Endothelial cell of umbilical vein (primary cell): ENCODE measurements at regions not wholly inside any gene's neighbourhood (a gene's known extent, or its start where the extent isn't known, plus 50 kb on each side); places are given as distances from the start of the nearest gene placed in this dataset.

ENCODE experiments used
- BruUV-seq: library from RNA; stranded (reverse); fragments of 400-500 nt; replicated peaks from 2 replicates; lab custom pipeline; 2021; lab: Mats Ljungman, UMichigan
- CTCF ChIA-PET: fragments of 300-600, 350-600 bp; sonication (Branson Sonifier 250); formaldehyde crosslinking; loops from one replicate; lab custom pipeline; 2021; ENCODE audit warnings: antibody characterized with exemption, inconsistent platforms; lab: Charles Lee
- POLR2A ChIA-PET: fragments of 300-600, 350-600 bp; sonication (Branson Sonifier 250); formaldehyde crosslinking; loops from one replicate; lab custom pipeline; 2021; ENCODE audit warnings: antibody characterized with exemption, inconsistent platforms; lab: Charles Lee
- DNase-seq: peaks from one replicate; pipeline ENCODE4 v3.0.0-alpha.2; 2011; ENCODE audit warnings: low read depth, low spot score
- FAIRE-seq: peaks from 2 replicates; lab custom pipeline; 2011; peaks lifted over from hg19 to GRCh38; lab: Jason Lieb, UNC
- H2AFZ ChIP-seq: 2 replicates; pipeline ENCODE4 v1.6.0; 2012; ENCODE audit warnings: low read depth, low read length, control low read depth, inconsistent platforms
- H3K27ac ChIP-seq: 2 replicates; pipeline ENCODE4 v1.5.1; 2011; ENCODE audit warnings: low read depth, mild to moderate bottlenecking, control low read depth, low read length, moderate library complexity; ENCODE audit not compliant: insufficient read depth
- H3K27me3 ChIP-seq, 2 experiments: 2 replicates each; pipeline versions ENCODE4 v1.6.0 to v1.6.1; 2011; ENCODE audit warnings: low read length in 2 of 2, mixed read lengths in 1 of 2; ENCODE audit not compliant: control insufficient read depth in 2 of 2, insufficient read depth in 2 of 2
- H3K36me3 ChIP-seq, 2 experiments: 2 replicates in 1 of 2; 3 replicates in 1 of 2; pipeline ENCODE4 v1.5.1; 2011; ENCODE audit warnings: low read length in 2 of 2, mild to moderate bottlenecking in 1 of 2, moderate library complexity in 1 of 2; ENCODE audit not compliant: control insufficient read depth in 2 of 2, insufficient read depth in 2 of 2; ENCODE audit errors: extremely low read depth in 1 of 2
- H3K4me1 ChIP-seq: 3 replicates; pipeline ENCODE4 v1.5.1; 2011; ENCODE audit warnings: mild to moderate bottlenecking, low read length; ENCODE audit not compliant: control insufficient read depth, insufficient read depth; ENCODE audit errors: extremely low read depth
- H3K4me2 ChIP-seq: 2 replicates; pipeline ENCODE4 v1.6.1; 2011; ENCODE audit warnings: low read length, control low read depth, mixed read lengths; ENCODE audit not compliant: insufficient read depth
- H3K4me3 ChIP-seq, 3 experiments: fragments of 200-600 bp in 1 of 3; sonication (generic), shearing (Covaris generic) in 1 of 3; replicated peaks in 1 of 3; 2 replicates each; pipeline ENCODE4 v1.5.1; 2011 to 2016; ENCODE audit warnings: control low read depth in 3 of 3, low read length in 3 of 3, mild to moderate bottlenecking in 2 of 3, inconsistent platforms in 1 of 3, low read depth in 1 of 3, moderate library complexity in 1 of 3; ENCODE audit not compliant: insufficient read depth in 1 of 3
- H3K79me2 ChIP-seq: 2 replicates; pipeline ENCODE4 v1.6.0; 2012; ENCODE audit warnings: low read length, inconsistent platforms; ENCODE audit not compliant: control insufficient read depth, insufficient read depth
- H3K9ac ChIP-seq: replicated peaks from 2 replicates; pipeline ENCODE3; 2011; ENCODE audit warnings: low read length, control low read depth; ENCODE audit not compliant: insufficient read depth; ENCODE audit errors: extremely low read depth
- H3K9me1 ChIP-seq: replicated peaks from 3 replicates; pipeline ENCODE4 v1.6.0; 2011; ENCODE audit warnings: mild to moderate bottlenecking, low read length; ENCODE audit not compliant: control insufficient read depth, insufficient read depth; ENCODE audit errors: extremely low read depth
- H3K9me3 ChIP-seq: replicated peaks from 2 replicates; pipeline ENCODE4 v1.5.1; 2012; ENCODE audit warnings: low read length, inconsistent platforms; ENCODE audit not compliant: control insufficient read depth, insufficient read depth
- H4K20me1 ChIP-seq: replicated peaks from 2 replicates; pipeline ENCODE3; 2011; ENCODE audit warnings: mild to moderate bottlenecking, low read length; ENCODE audit not compliant: control insufficient read depth, insufficient read depth; ENCODE audit errors: extremely low read depth
- EZH2 ChIP-seq: IDR thresholded peaks from 2 replicates; pipeline ENCODE4 v1.6.1; 2012; ENCODE audit warnings: borderline replicate concordance, low read depth, mild to moderate bottlenecking, moderate library complexity, low read length, inconsistent platforms; ENCODE audit not compliant: severe bottlenecking
- FOS ChIP-seq: IDR thresholded peaks from 2 replicates; pipeline ENCODE4 v1.6.1; 2011; ENCODE audit warnings: mild to moderate bottlenecking, low read length, moderate library complexity, borderline replicate concordance; ENCODE audit not compliant: insufficient read depth
- GATA2 ChIP-seq: IDR thresholded peaks from 2 replicates; pipeline ENCODE4 v1.7.0; 2011; ENCODE audit warnings: low read depth, mild to moderate bottlenecking, moderate library complexity, mixed read lengths, low read length; ENCODE audit not compliant: insufficient read length, insufficient read depth
- JUN ChIP-seq: IDR thresholded peaks from 2 replicates; pipeline ENCODE4 v1.6.1; 2011; ENCODE audit warnings: borderline replicate concordance, low read depth; ENCODE audit not compliant: insufficient read length, insufficient read depth
- MYC ChIP-seq: IDR thresholded peaks from one replicate; pipeline ENCODE4 v1.6.1; 2011; ENCODE audit warnings: mild to moderate bottlenecking, low read depth, low read length
- POLR2A ChIP-seq: IDR thresholded peaks from 2 replicates; pipeline ENCODE4 v1.6.1; 2012; ENCODE audit warnings: low read depth, mild to moderate bottlenecking, control low read depth, low read length
- POLR2AphosphoS5 ChIP-seq: IDR thresholded peaks from 2 replicates; pipeline ENCODE4 v1.6.1; 2012; ENCODE audit warnings: low read depth, mild to moderate bottlenecking, control low read depth, low read length, moderate library complexity; ENCODE audit not compliant: insufficient read depth
- dilution Hi-C: fragments of 300-500 bp; cut with MboI; formaldehyde crosslinking; loops from one replicate; pipeline ENCODE4 v1.15.0; 2019; ENCODE audit warnings: low sequenced_read_pairs; ENCODE audit not compliant: extremely low pct_ligation_motif_present
- intact Hi-C: fragments of 100-400 bp; cut with micrococcal nuclease; formaldehyde crosslinking; loops from one replicate; pipeline ENCODE4 v1.10.0; 2022
- TF ChIP-seq, protein P1 (sequence below): IDR thresholded peaks from 2 replicates; pipeline ENCODE4 v1.6.1; 2011; ENCODE audit not compliant: insufficient read depth, insufficient read length
- TF ChIP-seq, protein P2 (sequence below), 2 donors: IDR thresholded peaks; 1 replicate in 1 of 2; 2 replicates in 1 of 2; pipeline ENCODE4 v1.5.1; 2011; ENCODE audit warnings: low read length in 2 of 2, mild to moderate bottlenecking in 2 of 2, moderate library complexity in 2 of 2, control low read depth in 1 of 2, inconsistent platforms in 1 of 2, low read depth in 1 of 2; ENCODE audit not compliant: insufficient read depth in 1 of 2; ENCODE audit errors: extremely low read depth in 1 of 2

- Histone ChIP-seq H3K4me1 (peaks cover 29% of the 10 kb centered on the region), H3K79me2 (no peaks in the 10 kb centered on the region), H3K9ac (no peak overlapping the region), H3K4me2 (no peak overlapping the region), H3K9me1 (no peaks in the 10 kb centered on the region), H3K36me3 (no peaks in the 10 kb centered on the region), H4K20me1 (no peaks in the 10 kb centered on the region), H3K4me3 (no peak overlapping the region), H3K9me3 (no peaks in the 10 kb centered on the region), H2AFZ (no peak overlapping the region), H3K27me3 (no peaks in the 10 kb centered on the region), H3K27ac (no peak overlapping the region)
- POLR2A ChIA-PET, result no interaction called here
- FAIRE-seq (no peak), DNase-seq (no peak)
- intact Hi-C loops, result no loop called here
- dilution Hi-C loops, result no loop called here
- TF ChIP-seq, protein P1, sequence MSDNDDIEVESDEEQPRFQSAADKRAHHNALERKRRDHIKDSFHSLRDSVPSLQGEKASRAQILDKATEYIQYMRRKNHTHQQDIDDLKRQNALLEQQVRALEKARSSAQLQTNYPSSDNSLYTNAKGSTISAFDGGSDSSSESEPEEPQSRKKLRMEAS, result no peak
- TF ChIP-seq MYC, result no peak
- TF ChIP-seq, protein P2, sequence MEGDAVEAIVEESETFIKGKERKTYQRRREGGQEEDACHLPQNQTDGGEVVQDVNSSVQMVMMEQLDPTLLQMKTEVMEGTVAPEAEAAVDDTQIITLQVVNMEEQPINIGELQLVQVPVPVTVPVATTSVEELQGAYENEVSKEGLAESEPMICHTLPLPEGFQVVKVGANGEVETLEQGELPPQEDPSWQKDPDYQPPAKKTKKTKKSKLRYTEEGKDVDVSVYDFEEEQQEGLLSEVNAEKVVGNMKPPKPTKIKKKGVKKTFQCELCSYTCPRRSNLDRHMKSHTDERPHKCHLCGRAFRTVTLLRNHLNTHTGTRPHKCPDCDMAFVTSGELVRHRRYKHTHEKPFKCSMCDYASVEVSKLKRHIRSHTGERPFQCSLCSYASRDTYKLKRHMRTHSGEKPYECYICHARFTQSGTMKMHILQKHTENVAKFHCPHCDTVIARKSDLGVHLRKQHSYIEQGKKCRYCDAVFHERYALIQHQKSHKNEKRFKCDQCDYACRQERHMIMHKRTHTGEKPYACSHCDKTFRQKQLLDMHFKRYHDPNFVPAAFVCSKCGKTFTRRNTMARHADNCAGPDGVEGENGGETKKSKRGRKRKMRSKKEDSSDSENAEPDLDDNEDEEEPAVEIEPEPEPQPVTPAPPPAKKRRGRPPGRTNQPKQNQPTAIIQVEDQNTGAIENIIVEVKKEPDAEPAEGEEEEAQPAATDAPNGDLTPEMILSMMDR (IDR thresholded peaks at IDR 0.05; ENCODE audit: extremely low read depth in 1 of 2, insufficient read depth in 1 of 2, low read depth in 1 of 2, low read length in 2 of 2), result no peak
- TF ChIP-seq JUN, result no peak
- no peak for TF ChIP-seq EZH2
- no peak for TF ChIP-seq POLR2AphosphoS5
- TF ChIP-seq POLR2A, result no peak
- TF ChIP-seq GATA2, result no peak
- TF ChIP-seq FOS, result no peak
- no TSS peak for BruUV-seq
- CTCF ChIA-PET, result no interaction called here
These were observed 190.9 kb downstream of the FAM43A start for GRCh38 chr3:194876403-194877095.
